Hippocampal formation (tissue), 2 donors: ENCODE measurements at regions not wholly inside any gene's neighbourhood (a gene's known extent, or its start where the extent isn't known, plus 50 kb on each side); places are given as distances from the start of the nearest gene placed in this dataset.

Source experiments
- DNase-seq, 2 donors: peaks; one replicate each; lab custom pipeline; 2025; lab: John Stamatoyannopoulos, UW

- no peak for DNase-seq
These were observed 117.5 kb upstream of the PCSK2 start for GRCh38 chr20:17109307-17109706.

GRCh38 chr20:17128206-17128605 is 98.6 kb upstream of the PCSK2 start:
- no peak for DNase-seq

GRCh38 chr20:17129089-17129488 is 97.8 kb upstream of the PCSK2 start:
- no peak for DNase-seq

GRCh38 chr20:17137692-17138091 is 89.1 kb upstream of the PCSK2 start:
- DNase-seq, result no peak

- DNase-seq, result peak in 1 of 2 donors; percentile 2
These were observed 88.6 kb upstream of the PCSK2 start for GRCh38 chr20:17138237-17138636.

- no peak for DNase-seq
These were observed 85.9 kb upstream of the PCSK2 start for GRCh38 chr20:17140894-17141293.

GRCh38 chr20:17141568-17141967 is 85.3 kb upstream of the PCSK2 start:
- no peak for DNase-seq

GRCh38 chr20:17142666-17143065 is 84.2 kb upstream of the PCSK2 start:
- no peak for DNase-seq

- DNase-seq, result no peak
These were observed 76.0 kb upstream of the PCSK2 start for GRCh38 chr20:17150858-17151257.

GRCh38 chr20:17155401-17155800 is 71.4 kb upstream of the PCSK2 start:
- no peak for DNase-seq

- DNase-seq, result no peak
These were observed 68.1 kb upstream of the PCSK2 start for GRCh38 chr20:17158701-17159100.

GRCh38 chr20:17161673-17162481 is 65.0 kb upstream of the PCSK2 start:
- DNase-seq, result peak in 1 of 2 donors; percentile 14

- no peak for DNase-seq
These were observed 58.7 kb upstream of the PCSK2 start for GRCh38 chr20:17168026-17168612.

- DNase-seq, result peak in 1 of 2 donors; percentile 2
These were observed 57.2 kb upstream of the PCSK2 start for GRCh38 chr20:17169585-17170136.

GRCh38 chr20:17171746-17172280 is 55.0 kb upstream of the PCSK2 start:
- no peak for DNase-seq

GRCh38 chr20:17172836-17173516 is 53.9 kb upstream of the PCSK2 start:
- DNase-seq, result no peak
